ENCODE measurements at regions not wholly inside any gene's neighbourhood (a gene's known extent, or its start where the extent isn't known, plus 50 kb on each side); places are given as distances from the start of the nearest gene placed in this dataset.

GRCh38 chr3:23100106-23100505 is 103.0 kb upstream of the UBE2E2 start:
- Mint-ChIP-seq H3K27me3 (no peaks in the 10 kb centered on the region), H3K9me3 (ENCODE audit: low read depth) (no peaks in the 10 kb centered on the region), H3K4me3 (no peak overlapping the region), H3K27ac (no peak overlapping the region), H3K36me3 (no peaks in the 10 kb centered on the region), H3K4me1 (no peaks in the 10 kb centered on the region)
- ATAC-seq = no peak
- no peak for DNase-seq
- CTCF ChIA-PET = no interaction called here

GRCh38 chr3:23103764-23104163 is 99.4 kb upstream of the UBE2E2 start:
- no peaks in the 10 kb centered on the region for H3K9me3 Mint-ChIP-seq (ENCODE audit: low read depth)
- no peaks in the 10 kb centered on the region for H3K27me3 Mint-ChIP-seq
- no peak overlapping the region for H3K4me3 Mint-ChIP-seq
- no peak overlapping the region for H3K27ac Mint-ChIP-seq
- CTCF ChIA-PET = no interaction called here
- H3K36me3 Mint-ChIP-seq = no peaks in the 10 kb centered on the region
- ATAC-seq (no peak), DNase-seq (no peak)
- H3K4me1 Mint-ChIP-seq = no peaks in the 10 kb centered on the region

- Mint-ChIP-seq H3K27me3 (no peaks in the 10 kb centered on the region), H3K4me3 (no peak overlapping the region), H3K36me3 (no peaks in the 10 kb centered on the region), H3K9me3 (ENCODE audit: low read depth) (no peaks in the 10 kb centered on the region), H3K27ac (no peak overlapping the region), H3K4me1 (no peaks in the 10 kb centered on the region)
- CTCF ChIA-PET = no interaction called here
- DNase-seq (no peak), ATAC-seq (no peak)
These were observed 98.1 kb upstream of the UBE2E2 start for GRCh38 chr3:23105048-23105447.

GRCh38 chr3:23106666-23107065 is 96.5 kb upstream of the UBE2E2 start:
- H3K4me3 Mint-ChIP-seq = no peak overlapping the region
- CTCF ChIA-PET = no interaction called here
- H3K4me1 Mint-ChIP-seq = no peaks in the 10 kb centered on the region
- no peaks in the 10 kb centered on the region for H3K27me3 Mint-ChIP-seq
- no peak for DNase-seq
- H3K36me3 Mint-ChIP-seq = no peaks in the 10 kb centered on the region
- no peak overlapping the region for H3K27ac Mint-ChIP-seq
- no peaks in the 10 kb centered on the region for H3K9me3 Mint-ChIP-seq (ENCODE audit: low read depth)
- no peak for ATAC-seq

GRCh38 chr3:23107221-23107620 is 95.9 kb upstream of the UBE2E2 start:
- DNase-seq (no peak), ATAC-seq (no peak)
- Mint-ChIP-seq H3K9me3 (ENCODE audit: low read depth) (no peaks in the 10 kb centered on the region), H3K27me3 (no peaks in the 10 kb centered on the region), H3K4me1 (no peaks in the 10 kb centered on the region), H3K36me3 (no peaks in the 10 kb centered on the region), H3K4me3 (no peak overlapping the region), H3K27ac (no peak overlapping the region)
- CTCF ChIA-PET = no interaction called here

GRCh38 chr3:23108451-23109057 is 94.6 kb upstream of the UBE2E2 start:
- no peaks in the 10 kb centered on the region for H3K4me1 Mint-ChIP-seq
- no peak for DNase-seq
- CTCF ChIA-PET = no interaction called here
- no peak overlapping the region for H3K4me3 Mint-ChIP-seq
- H3K36me3 Mint-ChIP-seq = no peaks in the 10 kb centered on the region
- ATAC-seq = no peak
- H3K27me3 Mint-ChIP-seq = no peaks in the 10 kb centered on the region
- no peaks in the 10 kb centered on the region for H3K9me3 Mint-ChIP-seq (ENCODE audit: low read depth)
- H3K27ac Mint-ChIP-seq = no peak overlapping the region

- Mint-ChIP-seq H3K4me1 (peaks cover 1% of the 10 kb centered on the region), H3K27me3 (no peaks in the 10 kb centered on the region), H3K27ac (no peak overlapping the region), H3K4me3 (no peak overlapping the region), H3K36me3 (no peaks in the 10 kb centered on the region), H3K9me3 (ENCODE audit: low read depth) (no peaks in the 10 kb centered on the region)
- DNase-seq = no peak
- no peak for ATAC-seq
- CTCF ChIA-PET = no interaction called here
These were observed 91.8 kb upstream of the UBE2E2 start for GRCh38 chr3:23111286-23111685.

- peaks cover 1% of the 10 kb centered on the region for H3K4me1 Mint-ChIP-seq
- ATAC-seq = no peak
These were observed 91.3 kb upstream of the UBE2E2 start for GRCh38 chr3:23111797-23112196.

GRCh38 chr3:23112491-23112890 is 90.6 kb upstream of the UBE2E2 start:
- Mint-ChIP-seq H3K27ac (no peak overlapping the region), H3K9me3 (ENCODE audit: low read depth) (no peaks in the 10 kb centered on the region), H3K27me3 (no peaks in the 10 kb centered on the region), H3K4me3 (no peak overlapping the region), H3K4me1 (peaks cover 1% of the 10 kb centered on the region), H3K36me3 (no peaks in the 10 kb centered on the region)
- ATAC-seq = no peak
- CTCF ChIA-PET = no interaction called here
- DNase-seq = no peak

More at GRCh38 chr3:23111797-23112196, 91.3 kb upstream of the UBE2E2 start:
- Mint-ChIP-seq H3K4me3 (no peak overlapping the region), H3K27me3 (no peaks in the 10 kb centered on the region), H3K36me3 (no peaks in the 10 kb centered on the region), H3K9me3 (ENCODE audit: low read depth) (no peaks in the 10 kb centered on the region), H3K27ac (no peak overlapping the region)
- no peak for DNase-seq
- CTCF ChIA-PET = no interaction called here

- H3K9me3 Mint-ChIP-seq (ENCODE audit: low read depth) = no peaks in the 10 kb centered on the region
- H3K36me3 Mint-ChIP-seq = no peaks in the 10 kb centered on the region
- no peak overlapping the region for H3K27ac Mint-ChIP-seq
- DNase-seq (no peak), ATAC-seq (no peak)
- H3K4me1 Mint-ChIP-seq = peaks cover 1% of the 10 kb centered on the region
- H3K27me3 Mint-ChIP-seq = no peaks in the 10 kb centered on the region
- CTCF ChIA-PET = no interaction called here
- H3K4me3 Mint-ChIP-seq = no peak overlapping the region
These were observed 89.5 kb upstream of the UBE2E2 start for GRCh38 chr3:23113455-23114171.

GRCh38 chr3:23114432-23114831 is 88.7 kb upstream of the UBE2E2 start:
- CTCF ChIA-PET = no interaction called here
- Mint-ChIP-seq H3K4me3 (no peak overlapping the region), H3K27me3 (no peaks in the 10 kb centered on the region), H3K9me3 (ENCODE audit: low read depth) (no peaks in the 10 kb centered on the region), H3K4me1 (peaks cover 1% of the 10 kb centered on the region), H3K36me3 (no peaks in the 10 kb centered on the region), H3K27ac (no peak overlapping the region)
- ATAC-seq (no peak), DNase-seq (no peak)

GRCh38 chr3:23115171-23115877 is 87.8 kb upstream of the UBE2E2 start:
- H3K4me1 Mint-ChIP-seq = peaks cover 1% of the 10 kb centered on the region
- no peak overlapping the region for H3K27ac Mint-ChIP-seq
- no peak for ATAC-seq
- H3K4me3 Mint-ChIP-seq = no peak overlapping the region
- no peaks in the 10 kb centered on the region for H3K36me3 Mint-ChIP-seq
- CTCF ChIA-PET = no interaction called here
- no peaks in the 10 kb centered on the region for H3K27me3 Mint-ChIP-seq
- peaks cover 1% of the 10 kb centered on the region for H3K9me3 Mint-ChIP-seq (ENCODE audit: low read depth)
- DNase-seq = no peak

GRCh38 chr3:23116081-23116837 is 86.9 kb upstream of the UBE2E2 start:
- DNase-seq (no peak), ATAC-seq (no peak)
- Mint-ChIP-seq H3K27ac (no peak overlapping the region), H3K4me3 (no peak overlapping the region), H3K27me3 (no peaks in the 10 kb centered on the region), H3K9me3 (ENCODE audit: low read depth) (peaks cover 1% of the 10 kb centered on the region), H3K36me3 (no peaks in the 10 kb centered on the region), H3K4me1 (peaks cover 1% of the 10 kb centered on the region)
- CTCF ChIA-PET = no interaction called here

GRCh38 chr3:23117856-23118255 is 85.3 kb upstream of the UBE2E2 start:
- CTCF ChIA-PET = no interaction called here
- Mint-ChIP-seq H3K4me1 (peaks cover 1% of the 10 kb centered on the region), H3K27ac (no peak overlapping the region), H3K9me3 (ENCODE audit: low read depth) (peaks cover 1% of the 10 kb centered on the region), H3K27me3 (no peaks in the 10 kb centered on the region), H3K4me3 (no peak overlapping the region), H3K36me3 (no peaks in the 10 kb centered on the region)
- no peak for DNase-seq
- ATAC-seq = no peak

All from activated CD8-positive, alpha-beta memory T cell treated with anti-CD3 and anti-CD28 coated beads, Interleukin-2, amount 10 ng/mL, durations not matched to agents 7 days and 5 days (primary cell).